Colonic mucosa (tissue), 4 donors: ENCODE measurements at regions not wholly inside any gene's neighbourhood (a gene's known extent, or its start where the extent isn't known, plus 50 kb on each side); places are given as distances from the start of the nearest gene placed in this dataset.

ENCODE experiments used
- DNase-seq: peaks from one replicate; pipeline ENCODE4 v3.0.0-alpha.2; 2020
- H3K27ac ChIP-seq: fragments of 200-600 bp; one replicate; pipeline ENCODE4 v1.8.0; 2021
- H3K27me3 ChIP-seq: fragments of 200-600 bp; one replicate; pipeline ENCODE4 v1.8.0; 2021
- H3K36me3 ChIP-seq: fragments of 200-600 bp; one replicate; pipeline ENCODE4 v1.8.0; 2021
- H3K4me1 ChIP-seq: fragments of 200-600 bp; one replicate; pipeline ENCODE4 v1.8.0; 2021; ENCODE audit warnings: mild to moderate bottlenecking
- H3K4me3 ChIP-seq: fragments of 200-600 bp; one replicate; pipeline ENCODE4 v1.8.0; 2021
- H3K9ac ChIP-seq, 2 donors: one replicate each; pipeline ENCODE4 v1.7.0; 2013; ENCODE audit warnings: control low read depth in 2 of 2, low read depth in 2 of 2, low read length in 2 of 2
- H3K9me3 ChIP-seq: fragments of 200-600 bp; one replicate; pipeline ENCODE4 v1.8.0; 2021
- CTCF ChIP-seq: fragments of 200-600 bp; IDR thresholded peaks from one replicate; pipeline ENCODE4 v1.8.0; 2022; ENCODE audit warnings: antibody characterized with exemption, mild to moderate bottlenecking
- intact Hi-C: fragments of 100-400 bp; cut with DNase I; formaldehyde crosslinking; loops from one replicate; pipeline ENCODE4 v1.14.1; 2022
- donor health status: healthy.
- donor health status: DM: no; HTN: no; CAD: no.
- donor health status: DM: no; HTN: no; CAD: no.

GRCh38 chr7:17700138-17700537 lies 240.2 kb downstream of the SNX13 start:
- Histone ChIP-seq H3K4me3 (no peak overlapping the region), H3K9ac (no peak overlapping the region), H3K4me1 (no peaks in the 10 kb centered on the region), H3K27me3 (no peaks in the 10 kb centered on the region), H3K9me3 (no peaks in the 10 kb centered on the region), H3K36me3 (no peaks in the 10 kb centered on the region), H3K27ac (no peak overlapping the region)
- intact Hi-C loops: loop anchor here (10.0 kb wide), 1 partner anchor 645 kb away; no protein-coding TSS in a partner anchor
- no peak for TF ChIP-seq CTCF
- no peak for DNase-seq

- H3K9me3 ChIP-seq: no peaks in the 10 kb centered on the region
- intact Hi-C loops: loop anchor here (10.0 kb wide), 1 partner anchor 639 kb away; no protein-coding TSS in a partner anchor
- no peaks in the 10 kb centered on the region for H3K4me1 ChIP-seq
- no peak for TF ChIP-seq CTCF
- no peak for DNase-seq
- no peak overlapping the region for H3K27ac ChIP-seq
- no peaks in the 10 kb centered on the region for H3K36me3 ChIP-seq
- no peak overlapping the region for H3K4me3 ChIP-seq
- H3K27me3 ChIP-seq: no peaks in the 10 kb centered on the region
- H3K9ac ChIP-seq: no peak overlapping the region
Observed at GRCh38 chr7:17706275-17706674, 234.0 kb downstream of the SNX13 start.

GRCh38 chr7:17706734-17707133 lies 233.6 kb downstream of the SNX13 start:
- intact Hi-C loops: loop anchor here (10.0 kb wide), 1 partner anchor 638 kb away; no protein-coding TSS in a partner anchor
- peak; percentile 45 for DNase-seq
- Histone ChIP-seq H3K27me3 (no peaks in the 10 kb centered on the region), H3K4me3 (no peak overlapping the region), H3K36me3 (no peaks in the 10 kb centered on the region), H3K27ac (no peak overlapping the region), H3K9me3 (no peaks in the 10 kb centered on the region), H3K9ac (no peak overlapping the region), H3K4me1 (no peaks in the 10 kb centered on the region)
- TF ChIP-seq CTCF: peak; percentile 37

GRCh38 chr7:17709127-17709526 lies 231.2 kb downstream of the SNX13 start:
- no peak for TF ChIP-seq CTCF
- intact Hi-C loops: loop anchor here (10.0 kb wide), 1 partner anchor 636 kb away; no protein-coding TSS in a partner anchor
- no peak overlapping the region for H3K9ac ChIP-seq
- H3K4me3 ChIP-seq: no peak overlapping the region
- H3K27ac ChIP-seq: no peak overlapping the region
- DNase-seq: no peak
- no peaks in the 10 kb centered on the region for H3K36me3 ChIP-seq
- H3K9me3 ChIP-seq: no peaks in the 10 kb centered on the region
- H3K27me3 ChIP-seq: no peaks in the 10 kb centered on the region
- no peaks in the 10 kb centered on the region for H3K4me1 ChIP-seq

- no peaks in the 10 kb centered on the region for H3K36me3 ChIP-seq
- H3K4me1 ChIP-seq: no peaks in the 10 kb centered on the region
- DNase-seq: no peak
- no peak overlapping the region for H3K4me3 ChIP-seq
- H3K9me3 ChIP-seq: no peaks in the 10 kb centered on the region
- intact Hi-C loops: loop anchor here (10.0 kb wide), 1 partner anchor 635 kb away; no protein-coding TSS in a partner anchor
- H3K9ac ChIP-seq: no peak overlapping the region
- TF ChIP-seq CTCF: no peak
- H3K27ac ChIP-seq: no peak overlapping the region
- H3K27me3 ChIP-seq: no peaks in the 10 kb centered on the region
Observed at GRCh38 chr7:17709599-17709998, 230.7 kb downstream of the SNX13 start.
